Inferior parietal cortex (tissue), 1 donor: ENCODE measurements at regions not wholly inside any gene's neighbourhood (a gene's known extent, or its start where the extent isn't known, plus 50 kb on each side); places are given as distances from the start of the nearest gene placed in this dataset.

Experiments
- DNase-seq: peaks from one replicate; pipeline ENCODE4 v3.0.0-alpha.2; 2016; ENCODE audit errors: extremely low spot score

GRCh38 chr9:87118594-87118993, 171.3 kb upstream of the GAS1 start:
- DNase-seq = no peak

GRCh38 chr9:87119328-87119881, 172.1 kb upstream of the GAS1 start:
- DNase-seq = no peak

GRCh38 chr9:87120610-87121009, 173.3 kb upstream of the GAS1 start:
- DNase-seq = no peak

GRCh38 chr9:87122947-87123685, 175.8 kb upstream of the GAS1 start:
- no peak for DNase-seq

GRCh38 chr9:87123830-87124229, 176.5 kb upstream of the GAS1 start:
- DNase-seq = no peak

GRCh38 chr9:87125819-87126218, 178.5 kb upstream of the GAS1 start:
- DNase-seq = no peak

- no peak for DNase-seq
Measured at GRCh38 chr9:87127543-87127942, 180.2 kb upstream of the GAS1 start.

GRCh38 chr9:87127978-87128614, 180.8 kb upstream of the GAS1 start:
- DNase-seq = no peak

- DNase-seq = no peak
Measured at GRCh38 chr9:87128844-87129493, 181.7 kb upstream of the GAS1 start.

- no peak for DNase-seq
Measured at GRCh38 chr9:87135074-87135473, 187.8 kb upstream of the GAS1 start.

- no peak for DNase-seq
Measured at GRCh38 chr9:87137718-87138117, 190.4 kb upstream of the GAS1 start.

- no peak for DNase-seq
Measured at GRCh38 chr9:87138128-87139040, 191.1 kb upstream of the GAS1 start.

GRCh38 chr9:87139099-87139730, 191.9 kb upstream of the GAS1 start:
- no peak for DNase-seq

- no peak for DNase-seq
Measured at GRCh38 chr9:87140142-87140541, 192.8 kb upstream of the GAS1 start.

GRCh38 chr9:87140605-87141109, 193.4 kb upstream of the GAS1 start:
- no peak for DNase-seq

- no peak for DNase-seq
Measured at GRCh38 chr9:87141124-87141523, 193.8 kb upstream of the GAS1 start.

GRCh38 chr9:87146933-87147332, 199.6 kb upstream of the GAS1 start:
- DNase-seq = no peak

- no peak for DNase-seq
Measured at GRCh38 chr9:87147839-87148238, 200.5 kb upstream of the GAS1 start.

GRCh38 chr9:87148331-87149104, 201.2 kb upstream of the GAS1 start:
- peak; percentile 75 for DNase-seq

GRCh38 chr9:87149799-87150198, 202.5 kb upstream of the GAS1 start:
- DNase-seq = no peak
